Cardiac fibroblast (primary cell): ENCODE measurements at regions not wholly inside any gene's neighbourhood (a gene's known extent, or its start where the extent isn't known, plus 50 kb on each side); places are given as distances from the start of the nearest gene placed in this dataset.

Source experiments
- DNase-seq, 2 donors: peaks; one replicate each; pipeline versions ENCODE4 v3.0.0 to v3.0.0-alpha.2; 2010; ENCODE audit warnings: low read depth in 2 of 2
- H3K4me3 ChIP-seq, 2 donors: replicated peaks in 1 of 2; 1 replicate in 1 of 2; 2 replicates in 1 of 2; pipeline ENCODE4 v1.5.1; 2011; ENCODE audit warnings: low read depth in 2 of 2, low read length in 2 of 2, mild to moderate bottlenecking in 2 of 2, moderate library complexity in 1 of 2
- TF ChIP-seq, protein P1 (sequence below): IDR thresholded peaks from one replicate; pipeline ENCODE4 v1.5.1; 2011; ENCODE audit warnings: low read depth, mild to moderate bottlenecking, low read length, inconsistent platforms

DNA sequence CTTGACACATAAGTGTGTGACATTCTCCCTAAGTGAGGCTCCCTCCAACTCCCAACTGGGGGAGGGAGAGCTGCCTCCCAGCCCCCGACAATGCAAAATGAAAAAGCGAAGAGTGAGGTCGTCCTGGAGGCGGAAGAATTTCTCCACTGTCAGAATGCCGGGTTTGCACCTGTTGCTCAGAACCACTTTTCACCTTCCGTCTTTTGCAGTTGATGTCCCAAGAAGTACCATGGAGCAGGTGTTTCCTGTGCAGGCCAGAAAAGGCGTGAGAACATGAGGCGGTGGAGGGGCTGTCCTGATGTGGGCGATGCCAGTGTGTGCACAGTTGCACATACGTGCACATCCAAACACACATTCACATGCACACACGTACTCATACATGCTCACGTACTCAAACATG lies 158.6 kb upstream of the AJAP1 start:
- no peak overlapping the region for H3K4me3 ChIP-seq
- TF ChIP-seq, protein P1, sequence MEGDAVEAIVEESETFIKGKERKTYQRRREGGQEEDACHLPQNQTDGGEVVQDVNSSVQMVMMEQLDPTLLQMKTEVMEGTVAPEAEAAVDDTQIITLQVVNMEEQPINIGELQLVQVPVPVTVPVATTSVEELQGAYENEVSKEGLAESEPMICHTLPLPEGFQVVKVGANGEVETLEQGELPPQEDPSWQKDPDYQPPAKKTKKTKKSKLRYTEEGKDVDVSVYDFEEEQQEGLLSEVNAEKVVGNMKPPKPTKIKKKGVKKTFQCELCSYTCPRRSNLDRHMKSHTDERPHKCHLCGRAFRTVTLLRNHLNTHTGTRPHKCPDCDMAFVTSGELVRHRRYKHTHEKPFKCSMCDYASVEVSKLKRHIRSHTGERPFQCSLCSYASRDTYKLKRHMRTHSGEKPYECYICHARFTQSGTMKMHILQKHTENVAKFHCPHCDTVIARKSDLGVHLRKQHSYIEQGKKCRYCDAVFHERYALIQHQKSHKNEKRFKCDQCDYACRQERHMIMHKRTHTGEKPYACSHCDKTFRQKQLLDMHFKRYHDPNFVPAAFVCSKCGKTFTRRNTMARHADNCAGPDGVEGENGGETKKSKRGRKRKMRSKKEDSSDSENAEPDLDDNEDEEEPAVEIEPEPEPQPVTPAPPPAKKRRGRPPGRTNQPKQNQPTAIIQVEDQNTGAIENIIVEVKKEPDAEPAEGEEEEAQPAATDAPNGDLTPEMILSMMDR, result no peak

DNA sequence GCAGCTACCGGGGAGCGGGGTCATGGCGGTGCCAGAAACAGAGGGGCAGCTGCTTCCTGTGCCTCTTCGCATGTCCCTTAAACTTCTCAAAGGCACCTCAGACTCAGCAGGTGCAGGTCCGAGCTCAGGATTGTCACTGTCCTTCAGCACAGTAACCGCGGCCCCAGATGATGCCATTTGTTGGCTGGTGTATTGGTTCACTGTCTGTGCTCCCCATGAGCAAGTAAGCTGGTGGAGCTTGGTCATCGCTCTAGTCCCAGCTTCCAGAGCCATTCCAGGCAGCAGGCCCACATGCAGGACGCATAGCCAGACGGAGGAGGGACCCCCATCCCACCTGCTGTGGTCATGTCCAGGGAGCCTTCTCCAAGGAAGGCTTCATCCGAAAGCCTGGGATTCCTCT lies 154.0 kb upstream of the AJAP1 start:
- no peak overlapping the region for H3K4me3 ChIP-seq
- TF ChIP-seq, protein P1, result no peak
- no peak for DNase-seq

More for the DNA sequence above, 158.6 kb upstream of the AJAP1 start:
- DNase-seq, result no peak

DNA sequence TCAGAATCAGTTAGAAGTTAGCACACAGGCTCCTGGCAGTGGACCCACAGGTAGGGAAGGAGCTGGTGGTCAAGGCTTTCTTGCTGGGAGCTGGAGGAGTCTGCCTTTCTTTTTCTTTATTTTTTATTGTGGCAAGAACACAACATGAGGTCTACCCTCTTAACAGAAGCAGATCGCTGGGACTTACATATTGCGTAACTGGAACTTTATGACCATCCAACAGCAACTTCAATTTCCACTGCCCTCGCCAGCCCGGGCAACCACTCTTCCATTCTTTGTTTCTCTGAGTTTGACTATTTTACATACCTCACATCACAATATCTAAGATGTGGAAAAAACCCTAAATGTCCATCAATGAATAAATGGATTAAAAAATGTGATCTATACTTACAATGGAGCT lies 147.8 kb upstream of the AJAP1 start:
- DNase-seq, result no peak
- no peak overlapping the region for H3K4me3 ChIP-seq
- TF ChIP-seq, protein P1, result no peak

DNA sequence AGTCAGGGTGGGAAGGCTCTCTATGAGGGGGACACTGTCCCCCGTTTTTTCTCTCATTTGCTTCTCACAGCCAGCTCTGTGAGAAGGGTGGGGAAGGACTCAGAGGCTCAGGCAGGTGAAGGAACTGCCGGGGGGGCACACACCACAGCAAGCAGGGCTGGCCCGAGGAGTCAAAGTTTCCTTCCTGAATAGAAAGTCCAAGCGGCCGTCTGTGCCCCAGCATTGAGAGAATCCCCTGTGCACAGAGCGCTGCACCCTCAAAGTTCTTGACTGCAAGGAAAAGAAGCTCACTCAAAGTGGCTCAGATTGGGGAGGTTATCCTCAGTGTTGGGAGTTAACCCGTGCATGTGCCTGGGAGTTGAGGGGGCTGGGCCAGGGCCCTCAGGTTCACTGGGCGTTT lies 145.2 kb upstream of the AJAP1 start:
- H3K4me3 ChIP-seq, result no peak overlapping the region
- TF ChIP-seq, protein P1, result no peak
- DNase-seq, result no peak

DNA sequence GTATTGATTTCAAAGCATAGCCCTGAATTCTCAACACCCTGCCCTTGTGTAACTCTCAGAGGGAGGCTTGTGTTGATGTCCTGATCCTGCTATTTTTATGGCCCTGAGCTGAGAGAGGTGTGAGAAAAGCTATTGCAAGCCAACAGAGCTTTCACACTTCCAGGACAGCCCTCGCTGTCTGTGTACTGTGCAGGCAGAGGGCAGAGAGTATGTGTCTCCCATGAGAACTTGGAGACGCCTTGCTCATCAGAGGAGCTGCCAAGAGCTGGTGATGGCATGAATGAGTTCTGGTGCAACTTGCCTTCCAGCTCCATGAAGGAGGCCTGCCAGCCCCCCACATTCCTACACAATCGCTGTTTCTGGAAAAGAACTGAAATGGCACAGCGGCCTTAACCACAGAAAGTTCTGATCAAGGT lies 144.1 kb upstream of the AJAP1 start:
- no peak overlapping the region for H3K4me3 ChIP-seq
- DNase-seq, result no peak
- TF ChIP-seq, protein P1, result no peak

DNA sequence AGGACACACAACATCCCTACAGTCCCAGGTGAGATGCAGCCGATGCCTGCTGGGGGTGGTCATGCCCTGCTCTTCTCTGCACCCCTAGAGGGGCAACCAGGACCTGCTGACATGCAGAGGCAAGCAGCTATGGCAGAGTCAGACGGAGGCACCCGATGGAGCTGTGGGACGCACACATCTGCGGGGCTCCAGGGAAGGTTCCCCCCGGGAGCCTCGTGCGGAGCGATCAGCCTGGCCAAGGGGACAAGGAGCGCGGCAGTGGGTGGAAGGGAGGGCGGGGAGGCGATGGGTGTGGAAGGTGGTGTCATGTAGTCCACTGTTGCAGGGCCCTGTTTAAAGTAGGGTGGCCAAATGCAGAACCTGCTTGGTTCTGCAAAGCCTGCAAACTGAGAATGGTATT lies 143.0 kb upstream of the AJAP1 start:
- TF ChIP-seq, protein P1, result no peak
- no peak for DNase-seq
- H3K4me3 ChIP-seq, result no peak overlapping the region

DNA sequence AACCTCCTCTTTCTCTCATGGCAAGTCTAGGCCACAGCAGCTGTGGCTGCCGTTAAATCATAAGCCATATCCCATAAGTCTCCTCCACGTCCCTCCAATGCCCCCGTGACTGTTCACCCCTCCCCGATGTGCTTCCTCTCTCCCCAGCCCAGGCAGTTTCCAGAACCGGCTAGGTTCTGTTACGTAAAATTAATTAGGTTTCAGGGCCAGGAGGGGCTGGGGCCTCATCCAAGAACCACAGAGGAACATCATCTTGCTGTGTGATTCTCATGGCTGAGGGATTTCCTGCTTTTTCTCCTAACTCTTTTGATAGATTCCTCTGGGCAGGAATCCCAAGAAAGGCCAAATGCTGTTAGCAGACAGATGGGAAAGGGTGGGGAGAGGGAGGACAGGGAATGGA lies 141.8 kb upstream of the AJAP1 start:
- TF ChIP-seq, protein P1, result no peak
- DNase-seq, result no peak
- H3K4me3 ChIP-seq, result no peak overlapping the region
